IPS-18a (cell line): ENCODE measurements at regions not wholly inside any gene's neighbourhood (a gene's known extent, or its start where the extent isn't known, plus 50 kb on each side); places are given as distances from the start of the nearest gene placed in this dataset.

Experiments used
- H3K27ac ChIP-seq: one replicate; pipeline ENCODE4 v1.5.1; 2013; ENCODE audit warnings: low read length
- H3K27me3 ChIP-seq: one replicate; pipeline ENCODE4 v1.6.1; 2013; ENCODE audit warnings: mild to moderate bottlenecking, low read length; ENCODE audit not compliant: control insufficient read depth, insufficient read depth
- H3K36me3 ChIP-seq: one replicate; pipeline ENCODE4 v1.6.1; 2013; ENCODE audit warnings: low read depth, low read length; ENCODE audit not compliant: control insufficient read depth
- H3K4me1 ChIP-seq: one replicate; pipeline ENCODE4 v1.6.1; 2013; ENCODE audit warnings: low read depth, low read length; ENCODE audit not compliant: control insufficient read depth
- H3K4me3 ChIP-seq: one replicate; pipeline ENCODE4 v1.5.1; 2013; ENCODE audit warnings: low read length
- H3K9ac ChIP-seq: one replicate; pipeline ENCODE4 v1.6.1; 2013; ENCODE audit warnings: mild to moderate bottlenecking, low read length, moderate library complexity
- H3K9me3 ChIP-seq: one replicate; pipeline ENCODE4 v1.6.1; 2013; ENCODE audit warnings: low read depth, low read length; ENCODE audit not compliant: control insufficient read depth

DNA sequence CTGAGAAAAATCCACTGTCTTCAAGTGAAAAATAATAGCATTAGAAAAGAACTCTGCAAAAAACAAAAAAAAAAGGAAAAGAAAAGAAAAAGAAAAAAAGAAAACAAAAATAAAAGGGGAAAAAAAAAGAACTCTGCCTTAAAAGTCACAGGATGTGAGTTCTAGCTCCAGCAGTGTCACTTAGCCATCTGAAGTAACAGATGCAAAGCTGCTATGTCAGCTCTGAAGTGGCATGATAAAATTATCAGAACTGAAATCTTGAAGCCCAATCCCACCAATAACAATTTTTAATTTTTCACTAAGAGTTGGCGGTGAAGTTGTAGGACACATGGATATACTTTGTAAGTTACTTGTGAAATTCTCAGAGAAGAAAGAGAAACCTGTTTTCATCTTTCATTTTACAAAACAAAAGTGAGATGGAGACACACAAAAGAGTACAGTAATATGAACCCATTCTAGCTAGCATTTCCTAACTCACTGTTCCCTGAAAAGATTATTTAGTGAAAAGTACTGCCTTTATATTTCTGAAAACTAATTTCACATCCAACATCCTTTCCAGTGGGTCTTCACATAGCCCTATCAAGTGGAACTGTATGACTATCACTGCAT is 103.5 kb downstream of the ELAPOR2 start:
- H3K27ac ChIP-seq: no peak overlapping the region
- no peak overlapping the region for H3K4me3 ChIP-seq
- no peak overlapping the region for H3K9ac ChIP-seq
- H3K4me1 ChIP-seq: peaks cover 12% of the 10 kb centered on the region
- peaks cover 11% of the 10 kb centered on the region for H3K9me3 ChIP-seq
- H3K27me3 ChIP-seq: no peaks in the 10 kb centered on the region
- no peaks in the 10 kb centered on the region for H3K36me3 ChIP-seq

DNA sequence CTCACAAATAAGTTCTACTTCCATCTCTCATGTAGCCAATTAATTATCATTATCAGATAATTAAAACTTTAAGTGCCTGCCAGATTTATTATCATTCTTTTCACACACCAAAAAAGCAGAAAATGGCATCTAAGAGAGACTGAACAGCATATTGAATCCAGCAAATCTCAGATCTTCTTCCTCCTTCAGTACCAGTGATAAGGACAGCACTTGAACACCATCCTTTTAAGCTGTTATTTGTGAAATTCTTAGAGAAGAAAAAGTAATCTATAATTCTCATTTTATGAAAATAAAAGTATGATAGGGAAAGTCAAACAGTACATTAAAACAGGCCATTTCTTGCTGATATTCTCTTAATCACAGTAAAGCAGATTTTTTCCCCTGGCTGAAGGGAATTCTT is 104.5 kb downstream of the ELAPOR2 start:
- Histone ChIP-seq H3K27me3 (no peaks in the 10 kb centered on the region), H3K9ac (no peak overlapping the region), H3K36me3 (no peaks in the 10 kb centered on the region), H3K9me3 (peaks cover 11% of the 10 kb centered on the region), H3K4me3 (no peak overlapping the region), H3K27ac (no peak overlapping the region), H3K4me1 (peaks cover 12% of the 10 kb centered on the region)

DNA sequence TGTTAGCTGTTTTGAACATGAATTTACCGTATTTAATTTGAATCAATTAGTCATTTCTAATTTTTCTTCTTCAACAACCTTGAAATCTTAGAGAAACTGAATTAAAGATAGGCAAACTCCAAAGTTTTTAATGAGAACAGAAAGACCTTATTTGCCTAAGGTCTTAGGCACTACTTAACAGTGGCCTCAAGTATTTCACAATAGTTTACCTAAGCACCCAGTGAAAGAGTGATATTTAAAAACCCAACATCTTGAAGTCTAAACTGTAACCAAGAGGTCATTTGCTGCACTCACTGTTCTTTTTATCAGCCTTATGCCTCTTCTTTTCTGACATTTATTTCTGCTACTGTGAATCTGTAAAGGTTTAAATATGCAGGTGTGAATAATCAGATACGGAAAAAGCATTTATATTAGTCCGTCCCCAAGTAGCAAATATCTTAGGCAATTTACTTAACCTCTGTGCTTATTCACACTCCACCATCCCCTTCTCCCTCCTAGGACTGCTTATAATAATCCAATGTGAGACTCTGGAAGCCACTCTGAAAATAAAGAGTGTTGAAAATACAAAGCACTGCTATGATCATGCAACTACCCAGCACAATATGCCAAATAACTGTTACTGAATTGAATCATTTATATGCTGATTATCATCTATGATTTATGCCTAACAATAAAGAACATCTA is 105.7 kb downstream of the ELAPOR2 start:
- Histone ChIP-seq H3K4me1 (peaks cover 20% of the 10 kb centered on the region), H3K27ac (no peak overlapping the region), H3K4me3 (no peak overlapping the region), H3K27me3 (no peaks in the 10 kb centered on the region), H3K36me3 (no peaks in the 10 kb centered on the region), H3K9ac (no peak overlapping the region), H3K9me3 (peaks cover 2% of the 10 kb centered on the region)

DNA sequence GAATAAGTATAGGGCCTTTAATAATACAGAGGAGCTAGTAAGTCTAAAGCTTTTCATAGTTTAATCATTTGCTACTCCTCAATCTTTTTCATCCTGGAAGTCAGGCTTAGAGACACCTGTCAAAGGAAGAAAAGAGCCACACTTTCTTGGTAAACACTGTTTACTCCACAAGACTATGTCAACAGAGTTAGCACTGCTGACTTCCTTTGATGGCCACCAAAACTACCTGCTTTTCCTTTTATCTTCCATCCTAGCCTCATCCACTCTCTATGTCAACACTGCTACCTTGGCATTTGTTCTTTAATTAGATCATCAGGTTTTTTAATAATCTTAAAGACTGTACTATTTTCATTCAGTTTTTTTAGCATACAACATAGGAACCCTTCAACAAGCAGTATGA is 106.2 kb downstream of the ELAPOR2 start:
- no peak overlapping the region for H3K27ac ChIP-seq
- no peak overlapping the region for H3K4me3 ChIP-seq
- no peak overlapping the region for H3K9ac ChIP-seq
- peaks cover 23% of the 10 kb centered on the region for H3K4me1 ChIP-seq
- no peaks in the 10 kb centered on the region for H3K9me3 ChIP-seq
- no peaks in the 10 kb centered on the region for H3K27me3 ChIP-seq
- H3K36me3 ChIP-seq: no peaks in the 10 kb centered on the region

DNA sequence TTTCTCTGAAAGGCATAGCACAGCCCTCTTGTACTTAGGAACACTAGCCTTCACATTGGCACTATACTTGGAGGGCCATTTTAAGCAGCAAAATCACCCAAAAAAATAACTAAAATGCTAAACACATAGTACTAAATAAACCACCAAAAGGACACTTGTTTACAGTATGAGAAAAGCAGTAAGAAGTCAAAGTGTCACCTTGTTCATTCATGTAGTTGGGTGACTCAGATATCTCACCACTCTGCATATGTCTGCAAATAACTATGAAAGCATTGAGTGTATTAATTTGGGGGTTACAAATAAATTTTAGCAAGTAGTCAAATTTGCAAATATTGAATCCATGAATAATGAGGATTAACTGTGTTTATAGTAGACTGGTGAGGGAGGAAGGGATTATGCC is 107.6 kb downstream of the ELAPOR2 start:
- Histone ChIP-seq H3K36me3 (no peaks in the 10 kb centered on the region), H3K9ac (no peak overlapping the region), H3K9me3 (no peaks in the 10 kb centered on the region), H3K4me1 (peaks cover 32% of the 10 kb centered on the region), H3K4me3 (no peak overlapping the region), H3K27me3 (no peaks in the 10 kb centered on the region), H3K27ac (no peak overlapping the region)

DNA sequence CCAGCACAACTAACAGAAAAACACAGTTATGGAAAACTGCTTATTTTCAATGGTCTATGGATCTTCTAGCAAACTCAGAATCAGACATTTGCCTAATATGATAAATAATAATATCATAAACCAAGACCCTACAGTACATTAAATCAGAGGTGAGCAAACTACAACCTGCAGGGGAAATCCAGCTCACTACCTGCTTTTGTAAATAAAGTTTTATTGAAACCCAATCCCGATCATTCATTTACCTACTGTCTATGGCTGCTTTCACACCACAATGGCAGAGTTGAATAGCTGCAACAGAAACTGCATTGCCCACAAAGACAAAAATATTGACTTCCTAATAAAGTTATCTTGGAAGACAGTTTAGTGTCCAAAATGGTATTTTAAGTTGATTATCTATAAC is 108.5 kb downstream of the ELAPOR2 start:
- Histone ChIP-seq H3K4me3 (no peak overlapping the region), H3K9ac (no peak overlapping the region), H3K36me3 (no peaks in the 10 kb centered on the region), H3K27me3 (no peaks in the 10 kb centered on the region), H3K9me3 (no peaks in the 10 kb centered on the region), H3K4me1 (peaks cover 23% of the 10 kb centered on the region), H3K27ac (no peak overlapping the region)

DNA sequence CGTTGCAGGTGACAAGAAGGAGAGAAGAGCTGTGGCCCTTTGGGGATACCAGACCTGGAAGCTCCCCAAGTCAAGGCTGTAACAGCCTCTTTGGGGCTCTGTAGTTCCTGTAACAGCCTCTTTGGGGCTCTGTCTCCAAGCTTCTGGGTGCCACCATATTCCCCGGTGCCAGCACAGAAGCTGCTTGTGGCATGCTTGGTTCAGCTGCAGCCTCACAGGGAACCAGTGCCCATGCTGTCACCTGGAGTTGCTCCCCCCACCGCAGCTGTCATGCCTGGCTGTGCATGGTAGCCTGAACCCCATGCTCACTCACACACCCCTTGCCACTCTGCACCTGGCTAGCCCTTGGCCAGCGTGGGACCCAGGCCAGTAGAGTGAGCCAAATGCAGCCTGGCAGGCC is 109.1 kb downstream of the ELAPOR2 start:
- no peak overlapping the region for H3K27ac ChIP-seq
- no peaks in the 10 kb centered on the region for H3K27me3 ChIP-seq
- H3K36me3 ChIP-seq: no peaks in the 10 kb centered on the region
- no peak overlapping the region for H3K9ac ChIP-seq
- H3K4me3 ChIP-seq: no peak overlapping the region
- no peaks in the 10 kb centered on the region for H3K9me3 ChIP-seq
- peaks cover 22% of the 10 kb centered on the region for H3K4me1 ChIP-seq

DNA sequence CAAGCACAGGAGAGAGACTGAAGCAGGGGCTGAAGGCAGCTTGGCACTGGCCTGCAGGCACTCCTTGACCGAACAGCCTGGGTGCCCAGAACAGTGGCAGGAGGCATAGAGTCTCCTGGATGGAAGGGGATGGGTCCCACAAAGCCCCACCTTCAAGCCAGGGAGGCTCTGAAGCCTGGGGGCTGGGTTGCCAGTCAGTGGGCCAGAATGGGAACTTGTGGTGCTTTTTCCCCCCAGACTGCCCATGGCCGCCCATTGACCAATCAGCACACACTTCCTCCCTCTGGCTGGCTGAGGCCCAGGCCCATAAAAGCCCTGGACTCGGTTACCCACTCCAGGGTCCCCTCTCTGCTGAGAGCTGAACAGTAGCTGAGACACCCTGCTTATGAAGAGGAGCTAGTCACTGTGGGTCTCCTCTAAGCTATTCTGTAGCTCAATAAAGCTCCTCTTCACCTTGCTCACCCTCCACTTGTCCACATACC is 109.6 kb downstream of the ELAPOR2 start:
- Histone ChIP-seq H3K36me3 (no peaks in the 10 kb centered on the region), H3K9ac (no peak overlapping the region), H3K27me3 (no peaks in the 10 kb centered on the region), H3K27ac (no peak overlapping the region), H3K4me3 (no peak overlapping the region), H3K4me1 (peaks cover 22% of the 10 kb centered on the region), H3K9me3 (no peaks in the 10 kb centered on the region)

DNA sequence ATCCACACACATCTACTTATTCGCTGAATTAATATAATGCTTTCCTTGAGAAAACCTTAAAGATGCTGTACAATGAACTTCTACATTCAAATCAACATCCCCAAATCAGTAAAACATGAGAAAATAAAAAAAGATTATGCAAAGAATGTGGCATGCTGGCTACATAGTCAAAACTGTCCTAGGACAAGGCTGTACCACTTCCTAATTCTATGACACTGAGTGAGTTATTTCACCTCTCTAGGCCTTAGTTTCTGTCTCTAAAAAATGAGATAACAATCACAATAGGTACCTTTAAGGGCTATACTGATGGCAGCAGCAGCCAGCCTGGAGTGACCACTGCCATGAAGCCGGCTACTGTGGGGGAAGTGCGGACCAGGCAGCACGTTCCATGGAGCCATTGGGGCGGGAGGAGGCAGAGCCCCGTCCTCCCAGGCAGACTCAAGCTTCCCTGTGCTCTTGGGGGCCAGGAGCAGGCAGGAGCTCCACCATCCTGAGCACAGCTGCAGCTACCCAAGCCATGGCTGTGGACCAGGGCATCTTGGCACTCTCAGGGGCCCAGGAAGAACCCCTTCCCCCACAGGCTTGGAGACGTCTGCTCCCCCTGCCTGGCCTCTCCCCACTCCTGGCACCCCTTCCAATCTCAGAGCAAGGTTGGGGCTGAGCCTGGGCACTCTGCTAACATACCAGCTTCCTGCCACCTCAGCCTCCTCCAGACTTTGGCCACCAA is 110.2 kb downstream of the ELAPOR2 start:
- H3K36me3 ChIP-seq: no peaks in the 10 kb centered on the region
- no peaks in the 10 kb centered on the region for H3K9me3 ChIP-seq
- no peak overlapping the region for H3K27ac ChIP-seq
- H3K4me3 ChIP-seq: no peak overlapping the region
- H3K4me1 ChIP-seq: peaks cover 22% of the 10 kb centered on the region
- no peak overlapping the region for H3K9ac ChIP-seq
- no peaks in the 10 kb centered on the region for H3K27me3 ChIP-seq

DNA sequence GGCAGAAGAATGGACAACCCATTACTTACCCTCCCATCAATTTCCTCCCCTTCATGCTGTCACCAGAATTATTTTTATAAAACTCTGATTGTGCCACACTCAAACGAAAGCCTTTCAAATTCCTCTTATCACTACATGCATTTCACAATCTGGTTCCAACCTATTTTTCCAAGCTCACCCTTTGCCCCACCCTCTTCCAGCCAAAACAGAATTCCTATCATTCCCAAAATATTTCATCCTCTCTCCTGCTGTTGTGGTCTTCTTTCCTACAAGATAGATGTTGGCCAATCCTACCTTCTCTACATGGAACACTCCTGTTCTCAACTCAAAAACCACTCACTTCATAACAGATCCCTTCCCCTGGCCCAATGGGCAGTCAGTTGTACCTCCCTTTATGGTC is 111.5 kb downstream of the ELAPOR2 start:
- Histone ChIP-seq H3K4me3 (peak overlapping the region; percentile 27), H3K27ac (no peak overlapping the region), H3K9me3 (no peaks in the 10 kb centered on the region), H3K36me3 (peaks cover 3% of the 10 kb centered on the region), H3K27me3 (no peaks in the 10 kb centered on the region), H3K4me1 (peaks cover 22% of the 10 kb centered on the region), H3K9ac (no peak overlapping the region)

DNA sequence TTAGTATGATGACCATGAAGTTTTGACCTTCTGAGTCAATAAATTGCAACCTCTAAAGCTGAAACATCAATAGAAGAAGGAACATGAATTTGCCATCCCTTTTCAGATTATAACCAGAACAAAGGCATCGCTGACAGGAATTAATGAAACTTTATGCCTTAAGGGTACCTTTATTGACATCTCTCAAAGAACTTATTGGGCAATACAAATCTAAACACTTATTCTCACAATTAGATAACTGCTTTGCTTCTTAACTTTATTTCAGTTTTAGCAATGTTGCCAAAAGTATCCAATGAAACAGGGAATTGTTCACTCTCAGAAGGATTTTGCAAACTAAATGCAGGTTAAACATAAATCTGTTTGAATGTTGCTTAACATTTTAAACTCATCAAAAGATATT is 116.0 kb downstream of the ELAPOR2 start:
- peaks cover 14% of the 10 kb centered on the region for H3K4me1 ChIP-seq
- peaks cover 8% of the 10 kb centered on the region for H3K36me3 ChIP-seq
- H3K4me3 ChIP-seq: no peak overlapping the region
- H3K27ac ChIP-seq: no peak overlapping the region
- no peak overlapping the region for H3K9ac ChIP-seq
- no peaks in the 10 kb centered on the region for H3K9me3 ChIP-seq
- H3K27me3 ChIP-seq: no peaks in the 10 kb centered on the region
